A172 (cell line): ENCODE measurements at regions not wholly inside any gene's neighbourhood (a gene's known extent, or its start where the extent isn't known, plus 50 kb on each side); places are given as distances from the start of the nearest gene placed in this dataset.
"Not testable (repeated sequence)": the region's sequence is repeated elsewhere in the genome, so short reads cannot be mapped to it uniquely, and the experiment has no call there.

Experiments used
- DNase-seq: peaks from one replicate; pipeline ENCODE4 v3.0.0-alpha.2; 2015; ENCODE audit warnings: low spot score

GRCh38 chr6:120498711-120499110 lies 835.6 kb downstream of the TBC1D32 start:
- no peak for DNase-seq

- DNase-seq, result no peak
Measured at GRCh38 chr6:120496661-120497060, 837.6 kb downstream of the TBC1D32 start.

GRCh38 chr6:120493505-120493904 lies 840.8 kb downstream of the TBC1D32 start:
- no peak for DNase-seq

- no peak for DNase-seq
Measured at GRCh38 chr6:120489941-120490340, 844.3 kb downstream of the TBC1D32 start.

GRCh38 chr6:120484146-120484545 lies 850.1 kb downstream of the TBC1D32 start:
- DNase-seq, result no peak

- DNase-seq, result no peak
Measured at GRCh38 chr6:120478650-120479049, 855.6 kb downstream of the TBC1D32 start.

- DNase-seq, result no peak
Measured at GRCh38 chr6:120473804-120474203, 860.5 kb downstream of the TBC1D32 start.

GRCh38 chr6:120468486-120468885 lies 865.8 kb downstream of the TBC1D32 start:
- no peak for DNase-seq

- no peak for DNase-seq
Measured at GRCh38 chr6:120451508-120451907, 882.8 kb downstream of the TBC1D32 start.

- no peak for DNase-seq
Measured at GRCh38 chr6:120447605-120448004, 886.7 kb downstream of the TBC1D32 start.

GRCh38 chr6:120432840-120433239 lies 901.4 kb downstream of the TBC1D32 start:
- not testable (repeated sequence) for DNase-seq

GRCh38 chr6:120431841-120432240 lies 902.4 kb downstream of the TBC1D32 start:
- no peak for DNase-seq

- DNase-seq, result no peak
Measured at GRCh38 chr6:120411394-120411793, 922.9 kb downstream of the TBC1D32 start.

- DNase-seq, result no peak
Measured at GRCh38 chr6:120410586-120410985, 923.7 kb downstream of the TBC1D32 start.

GRCh38 chr6:120407696-120408095 lies 926.6 kb downstream of the TBC1D32 start:
- DNase-seq, result no peak

GRCh38 chr6:120405947-120406346 lies 928.3 kb downstream of the TBC1D32 start:
- DNase-seq, result no peak

GRCh38 chr6:120395784-120396183 lies 938.5 kb downstream of the TBC1D32 start:
- no peak for DNase-seq

GRCh38 chr6:120395330-120395729 lies 939.0 kb downstream of the TBC1D32 start:
- DNase-seq, result no peak

GRCh38 chr6:120392941-120393340 lies 941.3 kb downstream of the TBC1D32 start:
- peak; percentile 4 for DNase-seq

GRCh38 chr6:120384671-120385070 lies 949.6 kb downstream of the TBC1D32 start:
- DNase-seq, result peak; percentile 31

GRCh38 chr6:120383681-120384080 lies 950.6 kb downstream of the TBC1D32 start:
- DNase-seq, result no peak

- DNase-seq, result peak; percentile 48
Measured at GRCh38 chr6:120378582-120379220, 955.6 kb downstream of the TBC1D32 start.

- no peak for DNase-seq
Measured at GRCh38 chr6:120373185-120373584, 961.1 kb downstream of the TBC1D32 start.

GRCh38 chr6:120363429-120363828 lies 970.9 kb downstream of the TBC1D32 start:
- no peak for DNase-seq
